ENCODE measurements at regions not wholly inside any gene's neighbourhood (a gene's known extent, or its start where the extent isn't known, plus 50 kb on each side); places are given as distances from the start of the nearest gene placed in this dataset.

DNA sequence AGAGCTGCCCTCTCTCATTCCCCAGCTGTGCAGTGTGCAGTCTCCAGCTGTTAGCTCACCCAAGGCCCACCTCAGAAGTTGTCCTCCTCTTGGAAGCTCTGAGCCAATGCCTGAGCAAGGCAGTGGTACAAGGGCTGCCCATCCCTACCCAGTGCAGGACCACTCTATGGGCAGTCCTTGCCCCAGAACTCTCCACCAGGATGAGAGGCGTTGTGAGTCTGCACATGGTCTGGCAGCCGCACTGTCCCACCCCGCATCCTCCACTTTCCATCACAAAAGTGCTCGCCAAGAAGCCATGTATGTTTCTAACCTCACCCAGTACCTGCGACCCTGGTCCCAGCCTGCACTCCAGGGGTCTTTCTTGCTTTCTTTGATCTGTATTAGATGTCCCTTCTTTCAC, 175.1 kb upstream of the PMEPA1 start:
- DNase-seq = no peak
- no peaks in the 10 kb centered on the region for H3K27me3 ChIP-seq
- intact Hi-C loops (cut with DNase I) = no loop called here
- H3K9me3 ChIP-seq = no peaks in the 10 kb centered on the region
- TF ChIP-seq, protein P1, sequence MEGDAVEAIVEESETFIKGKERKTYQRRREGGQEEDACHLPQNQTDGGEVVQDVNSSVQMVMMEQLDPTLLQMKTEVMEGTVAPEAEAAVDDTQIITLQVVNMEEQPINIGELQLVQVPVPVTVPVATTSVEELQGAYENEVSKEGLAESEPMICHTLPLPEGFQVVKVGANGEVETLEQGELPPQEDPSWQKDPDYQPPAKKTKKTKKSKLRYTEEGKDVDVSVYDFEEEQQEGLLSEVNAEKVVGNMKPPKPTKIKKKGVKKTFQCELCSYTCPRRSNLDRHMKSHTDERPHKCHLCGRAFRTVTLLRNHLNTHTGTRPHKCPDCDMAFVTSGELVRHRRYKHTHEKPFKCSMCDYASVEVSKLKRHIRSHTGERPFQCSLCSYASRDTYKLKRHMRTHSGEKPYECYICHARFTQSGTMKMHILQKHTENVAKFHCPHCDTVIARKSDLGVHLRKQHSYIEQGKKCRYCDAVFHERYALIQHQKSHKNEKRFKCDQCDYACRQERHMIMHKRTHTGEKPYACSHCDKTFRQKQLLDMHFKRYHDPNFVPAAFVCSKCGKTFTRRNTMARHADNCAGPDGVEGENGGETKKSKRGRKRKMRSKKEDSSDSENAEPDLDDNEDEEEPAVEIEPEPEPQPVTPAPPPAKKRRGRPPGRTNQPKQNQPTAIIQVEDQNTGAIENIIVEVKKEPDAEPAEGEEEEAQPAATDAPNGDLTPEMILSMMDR (IDR thresholded peaks at IDR 0.05) = no peak
- TF ChIP-seq POLR2A (IDR thresholded peaks at IDR 0.05) = no peak
- no peaks in the 10 kb centered on the region for H3K4me1 ChIP-seq
- no peaks in the 10 kb centered on the region for H3K36me3 ChIP-seq
- H3K4me3 ChIP-seq (replicated peaks in 1 of 3) = no peak overlapping the region
- WGBS, 2 donors = 80 to 90% methylated on average over 5 of the region's 5 CpGs
- H3K27ac ChIP-seq = no peak overlapping the region

DNA sequence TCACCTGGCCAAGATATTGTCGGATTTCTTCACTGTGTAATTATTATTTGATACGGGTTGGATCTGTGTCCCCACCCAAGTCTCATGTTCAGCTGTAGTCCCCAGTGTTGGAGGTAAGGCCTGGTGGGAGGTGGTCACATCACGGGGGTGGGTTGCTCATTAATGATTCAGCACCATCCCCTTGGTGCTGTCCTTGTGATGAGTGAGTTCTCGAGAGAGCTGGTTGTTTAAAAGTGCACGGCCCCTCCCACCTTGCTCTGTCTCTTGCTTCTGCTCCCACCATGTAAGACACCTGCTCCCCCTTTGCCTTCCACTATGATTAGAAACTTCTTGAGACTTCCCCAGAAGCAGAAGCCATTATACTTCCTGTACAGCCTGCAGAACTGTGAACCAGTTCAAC, 173.9 kb upstream of the PMEPA1 start:
- 73 to 77% methylated on average over 5 of the region's 5 CpGs for WGBS, 2 donors
- no peak for DNase-seq
- H3K9me3 ChIP-seq = no peaks in the 10 kb centered on the region

DNA sequence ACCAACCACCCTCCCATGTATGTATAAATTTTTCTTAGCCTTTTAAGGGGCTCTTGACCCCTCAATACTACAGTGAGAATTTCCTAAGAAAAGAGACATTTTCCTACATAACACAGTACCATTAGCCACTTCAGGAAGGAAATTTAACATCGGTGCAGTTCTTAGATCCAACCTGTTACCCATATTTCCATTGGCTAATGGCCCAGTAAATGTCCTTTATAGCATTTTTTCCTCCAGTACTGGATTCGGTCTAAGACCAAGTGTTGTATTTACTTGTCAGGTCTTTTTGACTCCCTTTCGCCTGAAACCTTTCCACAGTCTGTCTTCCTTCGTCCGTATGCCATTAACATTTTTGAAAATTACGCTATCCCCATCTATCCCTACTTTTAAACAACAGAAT, 173.4 kb upstream of the PMEPA1 start:
- no peak for TF ChIP-seq POLR2A (IDR thresholded peaks at IDR 0.05)
- TF ChIP-seq, protein P1 (IDR thresholded peaks at IDR 0.05) = no peak
- Histone ChIP-seq H3K4me1 (no peaks in the 10 kb centered on the region), H3K27me3 (no peaks in the 10 kb centered on the region), H3K27ac (no peak overlapping the region), H3K36me3 (no peaks in the 10 kb centered on the region), H3K9me3 (no peaks in the 10 kb centered on the region), H3K4me3 (replicated peaks in 1 of 3) (no peak overlapping the region)
- WGBS, 2 donors = 86 to 88% methylated on average over 6 of the region's 6 CpGs
- DNase-seq = no peak
- intact Hi-C loops (cut with DNase I) = no loop called here

More for the DNA sequence above, 173.9 kb upstream of the PMEPA1 start:
- intact Hi-C loops (cut with DNase I) = no loop called here
- H3K4me1 ChIP-seq = no peaks in the 10 kb centered on the region
- no peaks in the 10 kb centered on the region for H3K36me3 ChIP-seq
- H3K27ac ChIP-seq = no peak overlapping the region
- H3K27me3 ChIP-seq = no peaks in the 10 kb centered on the region
- no peak overlapping the region for H3K4me3 ChIP-seq (replicated peaks in 1 of 3)
- no peak for TF ChIP-seq POLR2A (IDR thresholded peaks at IDR 0.05)
- TF ChIP-seq, protein P1 (IDR thresholded peaks at IDR 0.05) = no peak

DNA sequence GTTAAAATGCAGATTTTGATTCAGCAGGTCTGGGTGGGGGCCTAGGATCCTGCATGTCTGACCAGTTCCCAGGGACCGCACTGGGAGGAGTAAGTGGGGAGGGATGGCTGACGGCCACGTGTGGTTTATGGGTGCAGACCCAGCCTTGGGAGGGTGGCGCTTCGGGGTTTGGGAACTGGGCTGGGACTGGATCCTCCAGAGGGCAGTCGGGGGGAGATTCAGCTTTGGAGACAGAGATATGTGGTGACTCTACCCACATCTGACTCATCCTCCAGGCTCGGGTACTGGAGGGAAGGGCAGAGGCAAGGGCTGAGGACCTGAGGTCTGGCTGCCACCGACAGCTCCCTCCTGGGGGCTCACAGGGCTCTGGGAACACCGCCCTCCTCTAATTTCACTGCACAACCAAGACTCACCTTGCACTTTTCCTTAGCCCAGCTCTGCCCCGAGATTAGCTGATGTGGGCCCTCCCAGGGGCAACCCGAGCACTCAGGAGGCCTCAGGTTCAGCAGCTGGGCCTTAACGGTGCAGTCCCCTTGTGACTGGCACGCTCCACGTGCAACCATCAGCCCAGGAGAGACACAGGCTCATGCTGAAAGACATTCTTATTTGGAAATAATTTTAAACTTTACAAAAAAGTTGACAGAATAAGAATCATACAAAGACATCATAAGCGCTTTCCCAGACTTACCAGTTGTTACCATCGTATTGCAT, 172.8 kb upstream of the PMEPA1 start:
- Histone ChIP-seq H3K4me1 (no peaks in the 10 kb centered on the region), H3K4me3 (replicated peaks in 1 of 3) (no peak overlapping the region), H3K36me3 (no peaks in the 10 kb centered on the region), H3K27ac (no peak overlapping the region), H3K27me3 (no peaks in the 10 kb centered on the region), H3K9me3 (no peaks in the 10 kb centered on the region)
- no peak for DNase-seq
- intact Hi-C loops (cut with DNase I) = no loop called here
- 75 to 83% methylated on average over 16 of the region's 16 CpGs for WGBS, 2 donors
- TF ChIP-seq POLR2A (IDR thresholded peaks at IDR 0.05) = no peak
- TF ChIP-seq, protein P1 (IDR thresholded peaks at IDR 0.05) = no peak

DNA sequence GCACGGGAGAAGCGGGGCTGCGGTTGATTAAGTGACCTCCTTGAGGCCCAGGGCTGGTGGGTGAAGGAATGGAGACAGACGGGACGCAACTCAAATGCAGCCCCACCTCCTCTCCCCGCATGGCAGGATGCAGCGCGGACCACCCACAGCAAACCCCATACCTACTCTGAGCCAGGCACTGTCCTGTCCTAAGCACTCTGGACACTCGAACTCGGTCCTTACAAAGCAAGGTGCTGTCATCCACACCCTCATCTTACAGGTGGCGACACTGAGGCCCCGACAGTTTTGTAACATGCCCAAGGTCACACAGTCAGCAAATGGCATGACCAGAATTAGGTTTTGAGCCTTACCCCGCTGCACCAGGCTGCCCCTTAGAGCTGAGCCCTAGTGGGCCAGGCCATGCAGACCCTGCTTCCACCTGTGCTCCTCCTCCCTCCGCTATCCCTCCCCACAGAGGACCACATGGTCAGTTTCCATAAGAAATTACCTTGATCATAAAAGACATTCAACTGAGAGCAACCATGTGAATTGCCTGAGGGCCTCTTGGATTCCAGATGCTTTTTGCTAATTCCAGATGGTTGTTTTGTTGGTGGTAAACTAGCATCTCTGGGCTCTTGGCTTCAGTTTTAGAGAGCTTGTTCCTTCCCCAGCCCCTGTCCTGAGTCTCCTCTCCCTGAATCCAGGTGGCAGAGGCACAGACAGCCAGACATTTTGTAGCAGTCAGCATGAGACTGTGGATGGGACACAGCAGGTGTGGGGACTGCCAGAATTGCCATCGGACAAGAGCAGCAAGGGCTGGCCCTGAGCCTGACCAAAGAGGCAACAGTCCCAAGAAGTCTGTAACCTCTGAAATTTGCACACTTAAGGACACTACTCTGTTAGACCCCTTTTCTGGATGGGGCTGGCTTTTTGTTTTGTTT, 171.9 kb upstream of the PMEPA1 start:
- no peak overlapping the region for H3K4me3 ChIP-seq (replicated peaks in 1 of 3)
- TF ChIP-seq, protein P1 (IDR thresholded peaks at IDR 0.05) = no peak
- TF ChIP-seq POLR2A (IDR thresholded peaks at IDR 0.05) = no peak

More for the DNA sequence above, 171.9 kb upstream of the PMEPA1 start:
- Histone ChIP-seq H3K4me1 (no peaks in the 10 kb centered on the region), H3K27me3 (no peaks in the 10 kb centered on the region), H3K36me3 (no peaks in the 10 kb centered on the region), H3K9me3 (no peaks in the 10 kb centered on the region), H3K27ac (no peak overlapping the region)
- no peak for DNase-seq
- WGBS, 2 donors = 84 to 89% methylated on average over 13 to 15 of the region's 15 CpGs
- intact Hi-C loops (cut with DNase I) = no loop called here
